SK-N-SH (cell line): ENCODE measurements at regions not wholly inside any gene's neighbourhood (a gene's known extent, or its start where the extent isn't known, plus 50 kb on each side); places are given as distances from the start of the nearest gene placed in this dataset.

Source experiments
- CTCF ChIA-PET: fragments of 300-600, 350-600 bp; formaldehyde crosslinking; extraction: SDS; loops from one replicate; lab custom pipeline; 2021; lab: Yijun Ruan, JAX
- POLR2A ChIA-PET: fragments of 350-600 bp; sonication (Branson Sonifier 250); formaldehyde crosslinking; extraction: SDS; loops from one replicate; lab custom pipeline; 2020; ENCODE audit warnings: antibody characterized with exemption, inconsistent platforms; lab: Yijun Ruan, JAX
- DNase-seq: peaks from one replicate; pipeline ENCODE4 v3.0.0; 2012
- H2AFZ ChIP-seq: fragments of 200-600 bp; sonication (generic); 2 replicates; pipeline ENCODE4 v1.8.1; 2016; ENCODE audit warnings: antibody characterized with exemption, mild to moderate bottlenecking, low read depth
- H3F3A ChIP-seq: fragments of 200-600 bp; sonication (generic); replicated peaks from 2 replicates; pipeline ENCODE3; 2016; ENCODE audit warnings: antibody characterized with exemption, mild to moderate bottlenecking; ENCODE audit not compliant: insufficient read depth
- H3K27ac ChIP-seq, 2 experiments: fragments of 200-500 bp in 1 of 2; fragments of 200-600 bp in 1 of 2; sonication (Bioruptor generic) in 1 of 2; sonication (generic), shearing (Covaris generic) in 1 of 2; 2 replicates each; pipeline versions ENCODE4 v1.5.1 to v1.6.1; 2014 to 2016; ENCODE audit warnings: low read depth in 2 of 2, inconsistent platforms in 1 of 2, low read length in 1 of 2, mild to moderate bottlenecking in 1 of 2, mixed read lengths in 1 of 2
- H3K27me3 ChIP-seq: fragments of 200-600 bp; sonication (generic), shearing (Covaris generic); 2 replicates; pipeline ENCODE4 v1.6.1; 2016; ENCODE audit warnings: mixed run types; ENCODE audit not compliant: insufficient read depth
- H3K36me3 ChIP-seq, 2 experiments: fragments of 200-500 bp in 1 of 2; fragments of 200-600 bp in 1 of 2; sonication (Bioruptor generic) in 1 of 2; sonication (generic) in 1 of 2; replicated peaks in 1 of 2; 2 replicates each; pipeline versions ENCODE3 to v1.5.1; 2014 to 2016; ENCODE audit warnings: low read length in 1 of 2, mild to moderate bottlenecking in 1 of 2; ENCODE audit not compliant: insufficient read depth in 2 of 2, control insufficient read depth in 1 of 2
- H3K4me1 ChIP-seq, 2 experiments: fragments of 200-500 bp in 1 of 2; fragments of 200-600 bp in 1 of 2; sonication (Bioruptor generic) in 1 of 2; sonication (generic), shearing (Covaris generic) in 1 of 2; 2 replicates each; pipeline versions ENCODE4 v1.5.1 to v1.6.1; 2014 to 2016; ENCODE audit warnings: low read depth in 1 of 2, low read length in 1 of 2, mixed run types in 1 of 2; ENCODE audit not compliant: insufficient read depth in 2 of 2, control insufficient read depth in 1 of 2
- H3K4me2 ChIP-seq: fragments of 200-600 bp; sonication (generic), shearing (Covaris generic); 2 replicates; pipeline ENCODE4 v1.6.1; 2017; ENCODE audit warnings: mixed run types
- H3K4me3 ChIP-seq, 2 experiments: fragments of 200-500 bp in 1 of 2; fragments of 200-600 bp in 1 of 2; sonication (Bioruptor generic) in 1 of 2; sonication (generic), shearing (Covaris generic) in 1 of 2; 2 replicates each; pipeline versions ENCODE4 v1.5.1 to v1.8.1; 2014 to 2016; ENCODE audit warnings: low read depth in 2 of 2, inconsistent platforms in 1 of 2, low read length in 1 of 2, mild to moderate bottlenecking in 1 of 2, mixed read lengths in 1 of 2, moderate library complexity in 1 of 2
- H3K79me2 ChIP-seq: fragments of 200-600 bp; sonication (generic); 2 replicates; pipeline ENCODE4 v1.8.1; 2017; ENCODE audit warnings: mild to moderate bottlenecking; ENCODE audit not compliant: insufficient read depth
- H3K9ac ChIP-seq: fragments of 200-600 bp; sonication (generic); 2 replicates; pipeline ENCODE4 v1.6.1; 2017; ENCODE audit warnings: mixed run types
- H3K9me2 ChIP-seq: fragments of 200-600 bp; sonication (generic); 2 replicates; pipeline ENCODE4 v1.6.1; 2017; ENCODE audit warnings: mixed run types
- H3K9me3 ChIP-seq: fragments of 200-600 bp; sonication (generic); 2 replicates; pipeline ENCODE4 v1.6.1; 2017; ENCODE audit warnings: mixed run types, mild to moderate bottlenecking, moderate library complexity
- H4K20me1 ChIP-seq: fragments of 200-600 bp; sonication (generic); 2 replicates; pipeline ENCODE4 v1.6.1; 2017; ENCODE audit warnings: mild to moderate bottlenecking, mixed run types; ENCODE audit not compliant: insufficient read depth
- CHD2 ChIP-seq: fragments of 150-350 bp; IDR thresholded peaks from 2 replicates; pipeline ENCODE4 v1.6.1; 2018; ENCODE audit warnings: low read length; ENCODE audit not compliant: partially characterized antibody
- EZH2phosphoT487 ChIP-seq: fragments of 200-600 bp; sonication (generic); IDR thresholded peaks from 2 replicates; pipeline ENCODE4 v1.6.1; 2017; ENCODE audit warnings: low read depth, mixed run types, mild to moderate bottlenecking, antibody characterized with exemption, moderate library complexity, borderline replicate concordance
- FOXJ3 ChIP-seq: sonication (generic); formaldehyde crosslinking; IDR thresholded peaks from 2 replicates; pipeline ENCODE4 v1.5.1; 2020; ENCODE audit warnings: mild to moderate bottlenecking, missing genetic modification reagents
- FOXM1 ChIP-seq: IDR thresholded peaks from 2 replicates; pipeline ENCODE4 v1.4.0; 2012; ENCODE audit warnings: low read depth, mild to moderate bottlenecking
- GABPA ChIP-seq: IDR thresholded peaks from 2 replicates; pipeline ENCODE4 v1.4.0; 2012; ENCODE audit warnings: low read depth, mild to moderate bottlenecking
- GATA2 ChIP-seq: sonication (generic); formaldehyde crosslinking; IDR thresholded peaks from 2 replicates; pipeline ENCODE4 v1.5.0; 2020; ENCODE audit warnings: mild to moderate bottlenecking, missing genetic modification reagents
- IRF3 ChIP-seq: fragments of 150-350 bp; IDR thresholded peaks from 2 replicates; pipeline ENCODE4 v1.6.1; 2016; ENCODE audit warnings: mild to moderate bottlenecking, low read depth, low read length
- JUND ChIP-seq: IDR thresholded peaks from 2 replicates; pipeline ENCODE4 v1.4.0; 2012
- MEF2A ChIP-seq: IDR thresholded peaks from 2 replicates; pipeline ENCODE4 v1.4.0; 2012; ENCODE audit warnings: low read depth, borderline replicate concordance
- NRF1 ChIP-seq: IDR thresholded peaks from 2 replicates; pipeline ENCODE4 v1.6.1; 2012; ENCODE audit warnings: low read depth, mild to moderate bottlenecking, low read length
- POLR2AphosphoS5 ChIP-seq: IDR thresholded peaks from 2 replicates; pipeline ENCODE4 v1.6.1; 2012; ENCODE audit warnings: low read depth, low read length
- RFX5 ChIP-seq: IDR thresholded peaks from 2 replicates; pipeline ENCODE4 v1.6.1; 2012; ENCODE audit warnings: mild to moderate bottlenecking, improper control_type of control experiment, low read length
- RXRA ChIP-seq: IDR thresholded peaks from 2 replicates; pipeline ENCODE4 v1.4.0; 2012; ENCODE audit warnings: low read depth, mild to moderate bottlenecking, borderline replicate concordance
- SIN3A ChIP-seq: IDR thresholded peaks from 2 replicates; pipeline ENCODE4 v1.6.1; 2012; ENCODE audit warnings: low read depth, mild to moderate bottlenecking, low read length, moderate library complexity, borderline replicate concordance
- TAF1 ChIP-seq: IDR thresholded peaks from 2 replicates; pipeline ENCODE4 v1.6.1; 2012; ENCODE audit warnings: low read depth, mild to moderate bottlenecking, low read length, moderate library complexity, borderline replicate concordance
- TCF12 ChIP-seq: IDR thresholded peaks from 2 replicates; pipeline ENCODE4 v1.4.0; 2012
- WGBS: methylation state at CpG from one replicate; pipeline ENCODE4 v1.1.6; 2017; ENCODE audit warnings: low lambda C conversion rate; 5-methylcytosine and 5-hydroxymethylcytosine counted together
- TF ChIP-seq, protein P1 (sequence below): fragments of 200-600 bp; sonication (generic); IDR thresholded peaks from 2 replicates; pipeline ENCODE4 v1.6.1; 2017; ENCODE audit warnings: antibody characterized with exemption, mild to moderate bottlenecking, moderate library complexity
- TF ChIP-seq, protein P2 (sequence below): IDR thresholded peaks from 2 replicates; pipeline ENCODE4 v1.4.0; 2012; ENCODE audit warnings: low read depth, borderline replicate concordance
- TF ChIP-seq, protein P3 (sequence below): IDR thresholded peaks from 2 replicates; pipeline ENCODE4 v1.4.0; 2012; ENCODE audit warnings: low read depth

DNA sequence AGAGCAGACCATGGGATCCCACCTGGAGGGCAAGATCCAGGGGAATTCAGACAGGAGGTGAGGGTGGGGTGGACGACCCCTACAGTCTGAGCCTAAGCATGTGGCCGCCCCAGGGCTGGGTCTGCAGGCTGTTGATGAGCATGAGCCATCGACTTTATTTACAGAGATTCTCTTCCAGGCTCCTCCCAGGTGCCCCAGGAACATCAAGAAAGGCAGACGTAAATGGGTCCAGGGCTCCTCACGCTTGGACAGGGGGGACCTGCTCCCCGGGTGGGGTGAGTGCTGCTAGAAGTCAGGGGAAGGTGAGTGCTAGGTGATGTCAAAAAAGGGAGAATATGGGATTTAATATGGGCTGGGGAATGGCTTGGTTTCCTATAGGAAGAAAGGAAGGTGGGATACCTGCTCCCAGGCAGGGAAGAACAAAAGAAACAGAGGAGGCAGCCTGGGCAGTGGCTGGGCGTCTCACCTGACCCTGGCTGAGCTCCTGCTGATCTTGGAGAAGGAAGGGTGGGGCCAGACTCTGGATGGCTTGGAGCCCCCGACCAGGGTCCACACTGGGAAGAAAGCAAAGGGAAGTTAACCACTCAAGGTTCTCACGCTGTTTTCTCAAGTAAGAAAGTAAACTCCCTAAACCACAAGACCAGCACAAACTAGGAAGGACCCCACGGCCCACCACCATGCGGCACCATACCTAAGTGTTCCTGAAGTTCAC lies 162.1 kb upstream of the SHH start:
- 6% methylated on average over 11 of the region's 11 CpGs for WGBS
- no peak for DNase-seq

More for the DNA sequence above, 162.1 kb upstream of the SHH start:
- no peaks in the 10 kb centered on the region for H3K4me1 ChIP-seq
- TF ChIP-seq JUND (no peak), POLR2AphosphoS5 (no peak), FOXM1 (no peak), TAF1 (no peak), IRF3 (no peak), RXRA (no peak), SIN3A (no peak), GABPA (no peak), NRF1 (no peak), GATA2 (CRISPR knock-in tag) (no peak), TCF12 (no peak), RFX5 (no peak), CHD2 (no peak), FOXJ3 (CRISPR knock-in tag) (no peak), EZH2phosphoT487 (no peak), MEF2A (no peak)
- TF ChIP-seq, protein P1, sequence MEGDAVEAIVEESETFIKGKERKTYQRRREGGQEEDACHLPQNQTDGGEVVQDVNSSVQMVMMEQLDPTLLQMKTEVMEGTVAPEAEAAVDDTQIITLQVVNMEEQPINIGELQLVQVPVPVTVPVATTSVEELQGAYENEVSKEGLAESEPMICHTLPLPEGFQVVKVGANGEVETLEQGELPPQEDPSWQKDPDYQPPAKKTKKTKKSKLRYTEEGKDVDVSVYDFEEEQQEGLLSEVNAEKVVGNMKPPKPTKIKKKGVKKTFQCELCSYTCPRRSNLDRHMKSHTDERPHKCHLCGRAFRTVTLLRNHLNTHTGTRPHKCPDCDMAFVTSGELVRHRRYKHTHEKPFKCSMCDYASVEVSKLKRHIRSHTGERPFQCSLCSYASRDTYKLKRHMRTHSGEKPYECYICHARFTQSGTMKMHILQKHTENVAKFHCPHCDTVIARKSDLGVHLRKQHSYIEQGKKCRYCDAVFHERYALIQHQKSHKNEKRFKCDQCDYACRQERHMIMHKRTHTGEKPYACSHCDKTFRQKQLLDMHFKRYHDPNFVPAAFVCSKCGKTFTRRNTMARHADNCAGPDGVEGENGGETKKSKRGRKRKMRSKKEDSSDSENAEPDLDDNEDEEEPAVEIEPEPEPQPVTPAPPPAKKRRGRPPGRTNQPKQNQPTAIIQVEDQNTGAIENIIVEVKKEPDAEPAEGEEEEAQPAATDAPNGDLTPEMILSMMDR, result no peak
- TF ChIP-seq, protein P2, sequence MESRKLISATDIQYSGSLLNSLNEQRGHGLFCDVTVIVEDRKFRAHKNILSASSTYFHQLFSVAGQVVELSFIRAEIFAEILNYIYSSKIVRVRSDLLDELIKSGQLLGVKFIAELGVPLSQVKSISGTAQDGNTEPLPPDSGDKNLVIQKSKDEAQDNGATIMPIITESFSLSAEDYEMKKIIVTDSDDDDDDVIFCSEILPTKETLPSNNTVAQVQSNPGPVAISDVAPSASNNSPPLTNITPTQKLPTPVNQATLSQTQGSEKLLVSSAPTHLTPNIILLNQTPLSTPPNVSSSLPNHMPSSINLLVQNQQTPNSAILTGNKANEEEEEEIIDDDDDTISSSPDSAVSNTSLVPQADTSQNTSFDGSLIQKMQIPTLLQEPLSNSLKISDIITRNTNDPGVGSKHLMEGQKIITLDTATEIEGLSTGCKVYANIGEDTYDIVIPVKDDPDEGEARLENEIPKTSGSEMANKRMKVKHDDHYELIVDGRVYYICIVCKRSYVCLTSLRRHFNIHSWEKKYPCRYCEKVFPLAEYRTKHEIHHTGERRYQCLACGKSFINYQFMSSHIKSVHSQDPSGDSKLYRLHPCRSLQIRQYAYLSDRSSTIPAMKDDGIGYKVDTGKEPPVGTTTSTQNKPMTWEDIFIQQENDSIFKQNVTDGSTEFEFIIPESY, result no peak
- TF ChIP-seq, protein P3, sequence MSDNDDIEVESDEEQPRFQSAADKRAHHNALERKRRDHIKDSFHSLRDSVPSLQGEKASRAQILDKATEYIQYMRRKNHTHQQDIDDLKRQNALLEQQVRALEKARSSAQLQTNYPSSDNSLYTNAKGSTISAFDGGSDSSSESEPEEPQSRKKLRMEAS, result no peak
- peaks cover 96% of the 10 kb centered on the region for H3K27me3 ChIP-seq
- H3K9ac ChIP-seq, result no peak overlapping the region
- no peak overlapping the region for H3K27ac ChIP-seq
- ChIA-PET CTCF (no interaction called here), POLR2A (no interaction called here)
- H2AFZ ChIP-seq, result no peak overlapping the region
- no peak overlapping the region for H3K4me3 ChIP-seq
- no peaks in the 10 kb centered on the region for H3K9me3 ChIP-seq
- no peaks in the 10 kb centered on the region for H3K79me2 ChIP-seq
- H4K20me1 ChIP-seq, result no peaks in the 10 kb centered on the region
- H3K36me3 ChIP-seq, result no peaks in the 10 kb centered on the region
- H3K4me2 ChIP-seq, result no peak overlapping the region
- no peaks in the 10 kb centered on the region for H3K9me2 ChIP-seq
- H3F3A ChIP-seq, result no peaks in the 10 kb centered on the region
